ENCODE measurements at regions not wholly inside any gene's neighbourhood (a gene's known extent, or its start where the extent isn't known, plus 50 kb on each side); places are given as distances from the start of the nearest gene placed in this dataset.
"Not testable (repeated sequence)": the region's sequence is repeated elsewhere in the genome, so short reads cannot be mapped to it uniquely, and the experiment has no call there.

DNA sequence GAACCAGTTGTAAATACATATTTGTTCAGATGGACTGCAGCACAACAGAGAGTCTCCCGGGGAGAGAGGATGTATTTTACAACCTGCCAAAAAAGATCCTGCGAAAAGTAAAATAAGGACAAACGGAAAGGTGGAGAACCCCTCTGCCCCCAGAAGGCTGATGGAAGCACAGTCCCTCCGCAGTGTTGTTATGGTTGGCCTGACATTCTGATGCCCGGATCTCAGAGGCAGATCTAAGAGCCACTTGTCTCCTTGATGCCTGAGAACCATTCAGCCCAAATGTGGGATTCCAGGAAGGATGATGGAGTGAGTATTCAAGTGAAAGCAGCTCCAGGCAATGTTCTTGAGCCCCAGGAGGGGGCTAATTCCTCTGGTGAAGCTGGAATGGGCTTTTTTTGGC lies 458.7 kb downstream of the ZNF536 start:
- no peak for DNase-seq
- H3K4me1 Mint-ChIP-seq, result no peaks in the 10 kb centered on the region
- H3K36me3 Mint-ChIP-seq (ENCODE audit: low read depth), result no peaks in the 10 kb centered on the region
- no peak overlapping the region for H3K27ac Mint-ChIP-seq
- peaks cover 14% of the 10 kb centered on the region for H3K27me3 Mint-ChIP-seq
- H3K9me3 ChIP-seq (ENCODE audit: control insufficient read depth, low read length, poor library complexity, severe bottlenecking), result no peaks in the 10 kb centered on the region
- no peak for ATAC-seq
- no peak overlapping the region for H3K4me3 Mint-ChIP-seq

- H3K27me3 Mint-ChIP-seq; H3K27ac Mint-ChIP-seq; H3K4me1 Mint-ChIP-seq; H3K4me3 Mint-ChIP-seq; H3K36me3 Mint-ChIP-seq (ENCODE audit: low read depth); H3K9me3 ChIP-seq (ENCODE audit: control insufficient read depth, low read length, poor library complexity, severe bottlenecking); ATAC-seq; DNase-seq: not testable (repeated sequence)
These were observed 453.3 kb downstream of the ZNF536 start for GRCh38 chr19:30825505-30825904.

DNA sequence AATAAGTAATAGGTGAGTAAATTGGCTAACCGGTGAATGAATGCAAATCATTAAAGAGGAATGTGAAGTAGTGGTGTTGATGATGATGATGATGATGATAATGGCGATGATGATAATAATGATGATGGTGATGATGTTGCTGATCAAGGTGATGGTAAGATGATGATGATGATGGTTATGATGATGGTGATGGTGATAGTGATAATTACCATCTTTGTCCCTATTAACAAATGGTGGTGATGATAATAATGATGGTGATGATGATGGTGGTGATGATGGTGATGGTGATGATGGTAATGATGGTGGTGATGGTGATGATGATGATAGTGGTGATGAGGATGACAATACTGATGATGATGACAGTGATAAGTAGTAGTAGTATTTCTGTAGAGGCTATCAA lies 452.6 kb downstream of the ZNF536 start:
- ATAC-seq (no peak), DNase-seq (no peak)
- no peak overlapping the region for H3K4me3 Mint-ChIP-seq
- no peaks in the 10 kb centered on the region for H3K9me3 ChIP-seq (ENCODE audit: control insufficient read depth, low read length, poor library complexity, severe bottlenecking)
- H3K27ac Mint-ChIP-seq, result no peak overlapping the region
- H3K36me3 Mint-ChIP-seq (ENCODE audit: low read depth), result no peaks in the 10 kb centered on the region
- H3K27me3 Mint-ChIP-seq, result no peaks in the 10 kb centered on the region
- no peaks in the 10 kb centered on the region for H3K4me1 Mint-ChIP-seq

DNA sequence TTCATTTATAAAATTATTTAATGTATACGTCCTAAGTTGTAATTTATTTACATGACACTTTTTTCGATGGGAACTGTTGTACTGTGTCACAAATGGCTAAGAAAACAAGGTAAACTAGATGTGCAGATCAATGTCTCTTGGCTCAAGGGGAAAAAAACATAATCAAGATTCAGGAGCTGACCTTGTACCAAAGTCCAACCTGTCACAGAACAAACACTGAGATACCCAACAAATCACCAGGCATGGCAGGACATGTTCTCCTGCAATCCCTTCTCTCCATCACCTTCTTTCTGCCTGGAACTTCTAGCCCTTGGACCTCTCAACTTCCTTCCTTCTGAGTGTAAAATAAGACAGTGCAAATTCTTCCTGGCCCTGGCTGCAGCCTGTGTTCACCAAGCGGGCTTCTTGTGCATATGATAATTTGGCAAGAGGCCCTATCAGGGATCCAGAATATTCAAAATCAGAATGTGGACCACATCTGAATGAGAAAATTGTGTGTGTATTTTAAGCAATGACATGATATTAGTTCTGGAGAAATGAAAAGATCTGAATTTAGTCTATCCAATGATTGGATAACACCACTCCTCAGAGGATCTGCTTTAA lies 445.9 kb downstream of the ZNF536 start:
- H3K4me1 Mint-ChIP-seq, result no peaks in the 10 kb centered on the region
- no peak for ATAC-seq
- H3K27ac Mint-ChIP-seq, result no peak overlapping the region
- DNase-seq, result no peak
- H3K27me3 Mint-ChIP-seq, result peaks cover 11% of the 10 kb centered on the region
- H3K4me3 Mint-ChIP-seq, result no peak overlapping the region
- H3K9me3 ChIP-seq (ENCODE audit: control insufficient read depth, low read length, poor library complexity, severe bottlenecking), result no peaks in the 10 kb centered on the region
- peaks cover 2% of the 10 kb centered on the region for H3K36me3 Mint-ChIP-seq (ENCODE audit: low read depth)

GRCh38 chr19:30817197-30817596 lies 445.0 kb downstream of the ZNF536 start:
- no peaks in the 10 kb centered on the region for H3K9me3 ChIP-seq (ENCODE audit: control insufficient read depth, low read length, poor library complexity, severe bottlenecking)
- Mint-ChIP-seq H3K27ac (no peak overlapping the region), H3K4me3 (no peak overlapping the region), H3K36me3 (ENCODE audit: low read depth) (peaks cover 2% of the 10 kb centered on the region), H3K27me3 (peaks cover 13% of the 10 kb centered on the region), H3K4me1 (no peaks in the 10 kb centered on the region)
- DNase-seq (no peak), ATAC-seq (no peak)

DNA sequence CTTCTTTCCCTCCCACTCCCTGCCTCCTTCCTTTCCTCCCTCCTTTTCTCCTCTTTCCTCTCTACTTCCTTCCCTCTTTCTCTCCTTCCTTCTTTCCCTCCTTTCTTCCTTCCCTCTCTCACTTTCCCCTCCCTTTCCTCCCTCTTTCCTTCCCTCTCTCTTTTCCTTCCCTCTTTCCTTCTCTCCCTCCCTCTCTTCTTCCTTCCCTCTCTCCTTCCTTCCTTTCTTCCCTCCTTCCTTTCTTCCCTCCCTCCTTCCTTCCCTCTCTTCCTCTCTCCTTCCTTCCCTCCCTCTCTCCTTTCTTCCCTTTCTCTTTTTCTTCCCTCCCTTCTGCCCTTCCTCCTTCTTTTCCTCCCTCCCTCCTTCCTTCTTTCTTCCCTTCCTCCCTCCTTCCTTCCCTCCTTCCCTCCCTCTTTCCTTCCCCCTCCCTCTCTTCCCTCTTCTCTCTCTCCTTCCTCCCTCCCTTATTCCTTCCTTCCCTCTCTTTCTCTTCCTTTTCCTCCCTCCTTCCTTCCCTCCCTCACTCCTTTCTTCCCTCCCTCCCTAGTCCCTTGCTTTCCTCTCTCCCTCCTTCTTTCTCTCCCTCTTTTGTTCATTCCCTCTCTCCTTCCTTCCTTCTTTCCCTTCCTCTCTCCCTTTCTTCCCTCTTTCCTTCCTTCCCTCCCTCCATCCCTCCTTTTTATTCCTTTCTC lies 443.9 kb downstream of the ZNF536 start:
- no peak for DNase-seq
- ATAC-seq, result no peak
- Mint-ChIP-seq H3K4me1 (no peaks in the 10 kb centered on the region), H3K36me3 (ENCODE audit: low read depth) (peaks cover 2% of the 10 kb centered on the region), H3K27me3 (peaks cover 13% of the 10 kb centered on the region), H3K4me3 (no peak overlapping the region), H3K27ac (no peak overlapping the region)
- H3K9me3 ChIP-seq (ENCODE audit: control insufficient read depth, low read length, poor library complexity, severe bottlenecking), result no peaks in the 10 kb centered on the region

GRCh38 chr19:30812099-30812678 lies 440.0 kb downstream of the ZNF536 start:
- H3K36me3 Mint-ChIP-seq (ENCODE audit: low read depth), result no peaks in the 10 kb centered on the region
- H3K4me3 Mint-ChIP-seq, result no peak overlapping the region
- no peak overlapping the region for H3K27ac Mint-ChIP-seq
- no peak for DNase-seq
- no peaks in the 10 kb centered on the region for H3K9me3 ChIP-seq (ENCODE audit: control insufficient read depth, low read length, poor library complexity, severe bottlenecking)
- no peak for ATAC-seq
- H3K27me3 Mint-ChIP-seq, result peaks cover 9% of the 10 kb centered on the region
- no peaks in the 10 kb centered on the region for H3K4me1 Mint-ChIP-seq

- Mint-ChIP-seq H3K4me3 (no peak overlapping the region), H3K36me3 (ENCODE audit: low read depth) (no peaks in the 10 kb centered on the region), H3K4me1 (no peaks in the 10 kb centered on the region), H3K27me3 (peaks cover 15% of the 10 kb centered on the region), H3K27ac (no peak overlapping the region)
- no peaks in the 10 kb centered on the region for H3K9me3 ChIP-seq (ENCODE audit: control insufficient read depth, low read length, poor library complexity, severe bottlenecking)
- ATAC-seq (no peak), DNase-seq (no peak)
These were observed 439.4 kb downstream of the ZNF536 start for GRCh38 chr19:30811397-30812098.

- Mint-ChIP-seq H3K27ac (no peak overlapping the region), H3K4me1 (no peaks in the 10 kb centered on the region), H3K36me3 (ENCODE audit: low read depth) (no peaks in the 10 kb centered on the region), H3K4me3 (no peak overlapping the region), H3K27me3 (peaks cover 23% of the 10 kb centered on the region)
- no peaks in the 10 kb centered on the region for H3K9me3 ChIP-seq (ENCODE audit: control insufficient read depth, low read length, poor library complexity, severe bottlenecking)
- no peak for DNase-seq
- ATAC-seq, result no peak
These were observed 438.5 kb downstream of the ZNF536 start for GRCh38 chr19:30810726-30811125.

DNA sequence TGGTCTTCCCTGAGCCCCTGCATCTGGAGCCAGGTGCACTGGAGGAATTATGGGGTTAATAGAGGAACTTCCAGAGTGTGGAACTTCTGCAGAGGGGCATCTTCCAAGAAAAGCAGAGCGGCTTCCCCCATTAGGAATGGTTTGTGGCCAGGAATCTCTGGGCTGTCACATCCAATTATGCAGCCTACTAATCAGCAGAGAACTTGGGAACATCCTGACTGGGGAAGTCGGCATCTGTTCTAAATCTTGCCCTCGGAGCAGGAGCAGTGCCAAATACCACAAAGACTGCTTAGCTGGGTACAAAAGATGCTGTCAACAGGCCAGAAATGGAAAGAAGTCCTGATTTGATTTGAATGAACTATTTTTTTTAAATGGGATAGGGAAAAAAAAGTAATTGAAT lies 435.1 kb downstream of the ZNF536 start:
- Mint-ChIP-seq H3K4me3 (no peak overlapping the region), H3K36me3 (ENCODE audit: low read depth) (no peaks in the 10 kb centered on the region)
- no peak for ATAC-seq

DNA sequence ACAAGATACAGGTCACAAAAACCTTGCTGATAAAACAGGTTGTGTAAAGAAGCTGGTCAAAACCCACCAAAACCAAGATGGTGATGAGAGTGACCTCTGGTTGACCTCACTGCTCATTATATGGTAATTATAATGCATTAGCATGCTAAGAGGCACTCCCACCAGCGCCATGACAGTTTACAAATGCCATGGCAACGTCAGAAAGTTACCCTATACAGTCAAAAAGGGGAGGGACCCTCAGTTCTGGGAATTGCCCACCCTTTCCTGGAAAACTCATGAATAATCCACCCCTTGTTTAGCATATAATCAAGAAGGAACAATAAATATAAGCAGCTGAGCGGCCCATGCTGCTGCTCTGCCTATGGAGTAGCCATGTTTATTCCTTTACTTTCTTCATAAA lies 434.1 kb downstream of the ZNF536 start:
- no peaks in the 10 kb centered on the region for H3K9me3 ChIP-seq (ENCODE audit: control insufficient read depth, low read length, poor library complexity, severe bottlenecking)
- Mint-ChIP-seq H3K27ac (no peak overlapping the region), H3K27me3 (peaks cover 42% of the 10 kb centered on the region), H3K4me3 (no peak overlapping the region), H3K36me3 (ENCODE audit: low read depth) (no peaks in the 10 kb centered on the region), H3K4me1 (peaks cover 2% of the 10 kb centered on the region)
- ATAC-seq (no peak), DNase-seq (no peak)

More for the DNA sequence above, 435.1 kb downstream of the ZNF536 start:
- H3K27me3 Mint-ChIP-seq, result peaks cover 38% of the 10 kb centered on the region
- peaks cover 2% of the 10 kb centered on the region for H3K4me1 Mint-ChIP-seq
- no peaks in the 10 kb centered on the region for H3K9me3 ChIP-seq (ENCODE audit: control insufficient read depth, low read length, poor library complexity, severe bottlenecking)
- DNase-seq, result no peak
- H3K27ac Mint-ChIP-seq, result no peak overlapping the region

DNA sequence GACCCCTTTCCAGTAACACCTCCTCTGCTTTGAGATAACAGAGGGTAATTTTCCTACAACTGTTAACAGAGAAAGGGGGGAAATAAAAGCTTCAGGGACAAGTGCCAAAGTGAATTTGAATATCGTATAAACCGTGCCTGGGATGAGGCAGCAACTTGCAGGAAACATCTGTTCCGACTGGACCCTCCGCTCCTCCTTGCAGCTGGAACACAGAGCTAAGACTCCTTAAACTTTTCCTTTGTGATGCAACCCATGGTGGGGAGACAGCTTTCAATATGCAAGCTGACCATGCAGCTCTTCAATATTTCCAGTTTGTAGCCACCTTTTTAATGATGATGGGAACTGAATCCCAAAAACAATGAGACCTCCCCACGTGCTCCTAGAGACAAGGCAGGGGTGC lies 432.6 kb downstream of the ZNF536 start:
- no peak overlapping the region for H3K4me3 Mint-ChIP-seq
- H3K27ac Mint-ChIP-seq, result no peak overlapping the region
- no peaks in the 10 kb centered on the region for H3K36me3 Mint-ChIP-seq (ENCODE audit: low read depth)
- DNase-seq (no peak), ATAC-seq (no peak)
- H3K4me1 Mint-ChIP-seq, result peaks cover 6% of the 10 kb centered on the region
- H3K27me3 Mint-ChIP-seq, result peaks cover 50% of the 10 kb centered on the region
- H3K9me3 ChIP-seq (ENCODE audit: control insufficient read depth, low read length, poor library complexity, severe bottlenecking), result no peaks in the 10 kb centered on the region

DNA sequence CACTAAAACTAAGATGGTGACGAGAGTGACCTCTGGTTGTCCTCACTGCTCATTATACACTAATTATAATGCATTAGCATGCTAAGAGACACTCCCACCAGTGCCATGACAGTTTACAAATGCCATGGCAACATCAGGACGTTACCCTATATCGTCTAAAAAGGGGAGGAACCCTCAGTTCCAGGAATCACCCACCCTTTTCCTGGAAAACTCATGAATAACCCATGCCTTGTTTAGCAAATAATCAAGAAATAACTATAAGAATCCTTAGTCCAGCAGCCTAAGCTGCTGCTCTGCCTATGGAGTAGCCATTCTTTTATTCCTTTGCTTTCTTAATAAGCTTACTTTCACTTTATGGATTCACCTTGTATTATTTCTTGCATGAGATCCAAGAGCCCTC lies 432.1 kb downstream of the ZNF536 start:
- H3K9me3 ChIP-seq (ENCODE audit: control insufficient read depth, low read length, poor library complexity, severe bottlenecking); H3K4me3 Mint-ChIP-seq; DNase-seq; H3K4me1 Mint-ChIP-seq; H3K27ac Mint-ChIP-seq; ATAC-seq; H3K36me3 Mint-ChIP-seq (ENCODE audit: low read depth): not testable (repeated sequence)
- peaks cover 54% of the 10 kb centered on the region for H3K27me3 Mint-ChIP-seq

Data from T-helper 17 cell (primary cell).